Panc1 (cell line): ENCODE measurements at regions not wholly inside any gene's neighbourhood (a gene's known extent, or its start where the extent isn't known, plus 50 kb on each side); places are given as distances from the start of the nearest gene placed in this dataset.

Experiments used
- ATAC-seq: fragments of 200-7000 bp; cut with Tn5 transposase; 2 replicates; pipeline ENCODE4 v1.9.1; 2020; ENCODE audit warnings: mild to moderate bottlenecking, moderate library complexity
- BruUV-seq: library from RNA; stranded (reverse); fragments of 400-500 nt; replicated peaks from 2 replicates; lab custom pipeline; 2021; lab: Mats Ljungman, UMichigan
- CTCF ChIA-PET: fragments of 300-600 bp; sonication (Branson Sonifier 250); formaldehyde crosslinking; loops from one replicate; lab custom pipeline; 2022; ENCODE audit warnings: antibody characterized with exemption; lab: Charles Lee
- POLR2A ChIA-PET: fragments of 300-600 bp; sonication (Branson Sonifier 250); formaldehyde crosslinking; loops from one replicate; lab custom pipeline; 2022; ENCODE audit warnings: antibody characterized with exemption; lab: Charles Lee
- DNase-seq: peaks from one replicate; pipeline ENCODE4 v3.0.0-alpha.2; 2010; ENCODE audit warnings: low read depth, low spot score
- H3K27ac ChIP-seq: 2 replicates; pipeline ENCODE4 v1.5.1; 2011; ENCODE audit warnings: mild to moderate bottlenecking, low read length, inconsistent platforms
- H3K27me3 ChIP-seq: fragments of 200-500 bp; sonication (Bioruptor generic); 2 replicates; pipeline ENCODE4 v1.6.0; 2014; ENCODE audit warnings: low read length, inconsistent platforms; ENCODE audit not compliant: control insufficient read depth, insufficient read depth
- H3K36me3 ChIP-seq: fragments of 200-500 bp; sonication (Bioruptor generic); 2 replicates; pipeline ENCODE4 v1.5.1; 2014; ENCODE audit warnings: inconsistent platforms, mild to moderate bottlenecking, low read length, moderate library complexity; ENCODE audit not compliant: control insufficient read depth, insufficient read depth
- H3K4me1 ChIP-seq: 2 replicates; pipeline ENCODE4 v1.5.1; 2011; ENCODE audit warnings: inconsistent platforms, mild to moderate bottlenecking, low read length, moderate library complexity; ENCODE audit not compliant: control insufficient read depth, insufficient read depth
- H3K4me3 ChIP-seq, 2 experiments: 2 replicates each; pipeline ENCODE4 v1.5.1; 2011 to 2012; ENCODE audit warnings: low read depth in 2 of 2, low read length in 2 of 2, mild to moderate bottlenecking in 2 of 2, inconsistent platforms in 1 of 2, moderate library complexity in 1 of 2
- H3K9me3 ChIP-seq: fragments of 200-500 bp; sonication (Bioruptor generic); 2 replicates; pipeline ENCODE4 v1.5.1; 2014; ENCODE audit warnings: low read depth, mild to moderate bottlenecking, inconsistent platforms, low read length, moderate library complexity; ENCODE audit not compliant: control insufficient read depth, insufficient read depth
- POLR2AphosphoS5 ChIP-seq: IDR thresholded peaks from 2 replicates; pipeline ENCODE4 v1.6.1; 2012; ENCODE audit warnings: mild to moderate bottlenecking, low read depth, low read length, moderate library complexity
- SIN3A ChIP-seq: IDR thresholded peaks from 2 replicates; pipeline ENCODE4 v1.6.1; 2012; ENCODE audit warnings: low read depth, mild to moderate bottlenecking, low read length, moderate library complexity, borderline replicate concordance; ENCODE audit not compliant: insufficient read depth
- TCF7L2 ChIP-seq: IDR thresholded peaks from 2 replicates; pipeline ENCODE4 v1.6.1; 2011; ENCODE audit warnings: mild to moderate bottlenecking, low read depth, low read length, inconsistent platforms
- in situ Hi-C: cut with HindIII; loops from 2 replicates; pipeline ENCODE4 v1.10.0; 2016; ENCODE audit warnings: low sequenced_read_pairs, low pct_unique_long_range_greater_than_20kb
- intact Hi-C: fragments of 100-400 bp; cut with micrococcal nuclease; formaldehyde crosslinking; loops from one replicate; pipeline ENCODE4 v1.10.0; 2022; ENCODE audit not compliant: unreplicated experiment
- TF ChIP-seq, protein P1 (sequence below): fragments of 450-650 bp; IDR thresholded peaks from 2 replicates; pipeline ENCODE4 v1.5.1; 2017; ENCODE audit warnings: mild to moderate bottlenecking
- TF ChIP-seq, protein P2 (sequence below), 2 experiments: IDR thresholded peaks; 2 replicates each; pipeline ENCODE4 v1.6.1; 2011 to 2012; ENCODE audit warnings: low read depth in 2 of 2, control low read depth in 1 of 2, low read length in 1 of 2, mild to moderate bottlenecking in 1 of 2, moderate library complexity in 1 of 2; ENCODE audit not compliant: insufficient read depth in 1 of 2

DNA sequence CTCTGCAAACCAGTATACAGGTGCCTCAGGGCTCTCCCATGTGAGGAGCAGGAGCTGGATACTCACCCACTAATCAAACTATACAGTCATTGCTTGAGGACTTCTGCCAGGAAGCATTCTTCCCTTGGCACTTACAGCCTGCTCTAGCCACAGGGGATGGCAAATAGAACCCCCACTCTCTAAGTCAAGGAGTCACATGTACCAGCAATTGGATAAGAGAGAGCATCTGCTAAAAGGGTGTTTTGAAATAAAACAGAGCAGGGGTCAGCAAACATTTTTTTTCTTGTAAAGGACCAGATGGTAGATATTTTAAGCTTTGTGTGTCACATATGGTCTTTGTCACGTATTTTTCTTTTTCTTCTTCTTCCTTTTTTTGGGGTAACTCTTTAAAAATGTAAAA, 865.2 kb upstream of the GHITM start:
- in situ Hi-C loops (no loop called here), intact Hi-C loops (no loop called here)
- Histone ChIP-seq H3K27me3 (no peaks in the 10 kb centered on the region), H3K36me3 (no peaks in the 10 kb centered on the region), H3K4me1 (no peaks in the 10 kb centered on the region), H3K9me3 (no peaks in the 10 kb centered on the region), H3K4me3 (no peak overlapping the region), H3K27ac (no peak overlapping the region)
- no TSS peak for BruUV-seq
- ChIA-PET POLR2A (no interaction called here), CTCF (no interaction called here)
- DNase-seq (no peak), ATAC-seq (no peak)
- TF ChIP-seq SIN3A, result no peak
- TF ChIP-seq POLR2AphosphoS5, result no peak
- TF ChIP-seq TCF7L2, result no peak
- TF ChIP-seq, protein P1, sequence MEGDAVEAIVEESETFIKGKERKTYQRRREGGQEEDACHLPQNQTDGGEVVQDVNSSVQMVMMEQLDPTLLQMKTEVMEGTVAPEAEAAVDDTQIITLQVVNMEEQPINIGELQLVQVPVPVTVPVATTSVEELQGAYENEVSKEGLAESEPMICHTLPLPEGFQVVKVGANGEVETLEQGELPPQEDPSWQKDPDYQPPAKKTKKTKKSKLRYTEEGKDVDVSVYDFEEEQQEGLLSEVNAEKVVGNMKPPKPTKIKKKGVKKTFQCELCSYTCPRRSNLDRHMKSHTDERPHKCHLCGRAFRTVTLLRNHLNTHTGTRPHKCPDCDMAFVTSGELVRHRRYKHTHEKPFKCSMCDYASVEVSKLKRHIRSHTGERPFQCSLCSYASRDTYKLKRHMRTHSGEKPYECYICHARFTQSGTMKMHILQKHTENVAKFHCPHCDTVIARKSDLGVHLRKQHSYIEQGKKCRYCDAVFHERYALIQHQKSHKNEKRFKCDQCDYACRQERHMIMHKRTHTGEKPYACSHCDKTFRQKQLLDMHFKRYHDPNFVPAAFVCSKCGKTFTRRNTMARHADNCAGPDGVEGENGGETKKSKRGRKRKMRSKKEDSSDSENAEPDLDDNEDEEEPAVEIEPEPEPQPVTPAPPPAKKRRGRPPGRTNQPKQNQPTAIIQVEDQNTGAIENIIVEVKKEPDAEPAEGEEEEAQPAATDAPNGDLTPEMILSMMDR, result no peak
- TF ChIP-seq, protein P2, sequence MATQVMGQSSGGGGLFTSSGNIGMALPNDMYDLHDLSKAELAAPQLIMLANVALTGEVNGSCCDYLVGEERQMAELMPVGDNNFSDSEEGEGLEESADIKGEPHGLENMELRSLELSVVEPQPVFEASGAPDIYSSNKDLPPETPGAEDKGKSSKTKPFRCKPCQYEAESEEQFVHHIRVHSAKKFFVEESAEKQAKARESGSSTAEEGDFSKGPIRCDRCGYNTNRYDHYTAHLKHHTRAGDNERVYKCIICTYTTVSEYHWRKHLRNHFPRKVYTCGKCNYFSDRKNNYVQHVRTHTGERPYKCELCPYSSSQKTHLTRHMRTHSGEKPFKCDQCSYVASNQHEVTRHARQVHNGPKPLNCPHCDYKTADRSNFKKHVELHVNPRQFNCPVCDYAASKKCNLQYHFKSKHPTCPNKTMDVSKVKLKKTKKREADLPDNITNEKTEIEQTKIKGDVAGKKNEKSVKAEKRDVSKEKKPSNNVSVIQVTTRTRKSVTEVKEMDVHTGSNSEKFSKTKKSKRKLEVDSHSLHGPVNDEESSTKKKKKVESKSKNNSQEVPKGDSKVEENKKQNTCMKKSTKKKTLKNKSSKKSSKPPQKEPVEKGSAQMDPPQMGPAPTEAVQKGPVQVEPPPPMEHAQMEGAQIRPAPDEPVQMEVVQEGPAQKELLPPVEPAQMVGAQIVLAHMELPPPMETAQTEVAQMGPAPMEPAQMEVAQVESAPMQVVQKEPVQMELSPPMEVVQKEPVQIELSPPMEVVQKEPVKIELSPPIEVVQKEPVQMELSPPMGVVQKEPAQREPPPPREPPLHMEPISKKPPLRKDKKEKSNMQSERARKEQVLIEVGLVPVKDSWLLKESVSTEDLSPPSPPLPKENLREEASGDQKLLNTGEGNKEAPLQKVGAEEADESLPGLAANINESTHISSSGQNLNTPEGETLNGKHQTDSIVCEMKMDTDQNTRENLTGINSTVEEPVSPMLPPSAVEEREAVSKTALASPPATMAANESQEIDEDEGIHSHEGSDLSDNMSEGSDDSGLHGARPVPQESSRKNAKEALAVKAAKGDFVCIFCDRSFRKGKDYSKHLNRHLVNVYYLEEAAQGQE (IDR thresholded peaks at IDR 0.05; ENCODE audit: insufficient read depth in 1 of 2, low read depth in 2 of 2, low read length in 1 of 2), result no peak

- DNase-seq, result no peak
- intact Hi-C loops, result no loop called here
- no peaks in the 10 kb centered on the region for H3K36me3 ChIP-seq
- no peaks in the 10 kb centered on the region for H3K27me3 ChIP-seq
- POLR2A ChIA-PET, result no interaction called here
- H3K27ac ChIP-seq, result no peak overlapping the region
- TF ChIP-seq, protein P2 (IDR thresholded peaks at IDR 0.05; ENCODE audit: insufficient read depth in 1 of 2, low read depth in 2 of 2, low read length in 1 of 2), result no peak
- TF ChIP-seq SIN3A, result no peak
- TF ChIP-seq TCF7L2, result no peak
- TF ChIP-seq, protein P1, result no peak
- TF ChIP-seq POLR2AphosphoS5, result no peak
- no peak for ATAC-seq
- H3K4me3 ChIP-seq, result no peak overlapping the region
- CTCF ChIA-PET, result no interaction called here
- in situ Hi-C loops, result no loop called here
- no peaks in the 10 kb centered on the region for H3K9me3 ChIP-seq
- BruUV-seq, result no TSS peak
- H3K4me1 ChIP-seq, result no peaks in the 10 kb centered on the region
Observed at GRCh38 chr10:83276971-83277370, 862.3 kb upstream of the GHITM start.
